ENCODE measurements at regions not wholly inside any gene's neighbourhood (a gene's known extent, or its start where the extent isn't known, plus 50 kb on each side); places are given as distances from the start of the nearest gene placed in this dataset.

GRCh38 chr1:30011970-30012369 lies 711.4 kb downstream of the MATN1 start:
- no peak overlapping the region for H3K4me3 ChIP-seq (replicated peaks in 1 of 3)
- 39 to 44% methylated on average over 6 of the region's 6 CpGs for WGBS, 2 donors
- DNase-seq, result no peak
- no peaks in the 10 kb centered on the region for H3K36me3 ChIP-seq
- H3K9me3 ChIP-seq, result no peaks in the 10 kb centered on the region
- H3K4me1 ChIP-seq, result no peaks in the 10 kb centered on the region
- TF ChIP-seq POLR2A (IDR thresholded peaks at IDR 0.05) (no peak), CTCF (IDR thresholded peaks at IDR 0.05) (no peak)
- H3K27me3 ChIP-seq, result no peaks in the 10 kb centered on the region
- intact Hi-C loops (cut with DNase I), result no loop called here
- H3K27ac ChIP-seq, result no peak overlapping the region

GRCh38 chr1:30010506-30011106 lies 712.8 kb downstream of the MATN1 start:
- Histone ChIP-seq H3K4me1 (no peaks in the 10 kb centered on the region), H3K36me3 (no peaks in the 10 kb centered on the region), H3K27me3 (no peaks in the 10 kb centered on the region), H3K9me3 (no peaks in the 10 kb centered on the region), H3K27ac (no peak overlapping the region), H3K4me3 (replicated peaks in 1 of 3) (no peak overlapping the region)
- DNase-seq, result no peak
- WGBS, 2 donors, result 75 to 80% methylated on average over 9 to 12 of the region's 16 CpGs
- intact Hi-C loops (cut with DNase I), result no loop called here
- TF ChIP-seq CTCF (IDR thresholded peaks at IDR 0.05) (no peak), POLR2A (IDR thresholded peaks at IDR 0.05) (no peak)

GRCh38 chr1:30009720-30010119 lies 713.7 kb downstream of the MATN1 start:
- 67 to 72% methylated on average over 1 to 2 of the region's 2 CpGs for WGBS, 2 donors
- no peak for TF ChIP-seq CTCF (IDR thresholded peaks at IDR 0.05)
- DNase-seq, result no peak
- Histone ChIP-seq H3K4me3 (replicated peaks in 1 of 3) (no peak overlapping the region), H3K9me3 (no peaks in the 10 kb centered on the region), H3K4me1 (no peaks in the 10 kb centered on the region), H3K27me3 (no peaks in the 10 kb centered on the region), H3K36me3 (no peaks in the 10 kb centered on the region), H3K27ac (no peak overlapping the region)
- intact Hi-C loops (cut with DNase I), result no loop called here

GRCh38 chr1:30008998-30009657 lies 714.3 kb downstream of the MATN1 start:
- DNase-seq, result no peak
- Histone ChIP-seq H3K9me3 (no peaks in the 10 kb centered on the region), H3K4me1 (no peaks in the 10 kb centered on the region), H3K4me3 (replicated peaks in 1 of 3) (no peak overlapping the region), H3K36me3 (no peaks in the 10 kb centered on the region), H3K27me3 (no peaks in the 10 kb centered on the region), H3K27ac (no peak overlapping the region)
- intact Hi-C loops (cut with DNase I), result no loop called here
- no peak for TF ChIP-seq POLR2A (IDR thresholded peaks at IDR 0.05)
- no peak for TF ChIP-seq CTCF (IDR thresholded peaks at IDR 0.05)
- 67 to 78% methylated on average over 12 of the region's 12 CpGs for WGBS, 2 donors

GRCh38 chr1:30008372-30008997 lies 714.9 kb downstream of the MATN1 start:
- Histone ChIP-seq H3K36me3 (no peaks in the 10 kb centered on the region), H3K4me3 (replicated peaks in 1 of 3) (no peak overlapping the region), H3K27ac (no peak overlapping the region), H3K27me3 (no peaks in the 10 kb centered on the region), H3K4me1 (no peaks in the 10 kb centered on the region), H3K9me3 (no peaks in the 10 kb centered on the region)
- 58 to 65% methylated on average over 6 of the region's 6 CpGs for WGBS, 2 donors
- DNase-seq, result no peak
- intact Hi-C loops (cut with DNase I), result no loop called here
- TF ChIP-seq CTCF (IDR thresholded peaks at IDR 0.05) (no peak), POLR2A (IDR thresholded peaks at IDR 0.05) (no peak)

Measured in thyroid gland (tissue), 4 donors.